ENCODE measurements at regions not wholly inside any gene's neighbourhood (a gene's known extent, or its start where the extent isn't known, plus 50 kb on each side); places are given as distances from the start of the nearest gene placed in this dataset.
A peak's percentile ranks its signal among the peaks of the same experiment; 100 is the strongest.

DNA sequence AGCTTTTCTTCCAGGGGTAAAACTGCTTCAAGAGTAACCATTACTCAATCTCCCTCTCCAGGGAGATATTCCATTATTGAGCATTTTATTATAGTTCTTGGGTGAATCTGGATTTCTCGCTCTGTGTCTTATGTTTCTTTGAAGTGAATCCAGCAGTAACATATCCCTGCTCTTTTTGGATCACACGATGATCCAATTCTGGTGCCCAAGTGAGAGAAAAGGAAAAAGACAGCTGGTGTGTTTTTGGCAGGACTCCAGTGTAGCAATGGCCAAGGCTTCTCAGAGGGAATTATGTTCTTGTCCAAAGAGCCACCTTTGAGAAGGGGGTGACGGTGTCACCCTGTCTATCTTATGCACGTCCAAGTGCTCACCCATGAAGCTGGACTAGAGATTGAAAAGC lies 140.3 kb upstream of the ERRFI1 start:
- TF ChIP-seq EZH2 (IDR thresholded peaks at IDR 0.05; ENCODE audit: low read length, unreplicated experiment) (no peak), EZH2phosphoT487 (IDR thresholded peaks at IDR 0.05; ENCODE audit: borderline replicate concordance, low read length) (no peak)
- TF ChIP-seq, protein P1, sequence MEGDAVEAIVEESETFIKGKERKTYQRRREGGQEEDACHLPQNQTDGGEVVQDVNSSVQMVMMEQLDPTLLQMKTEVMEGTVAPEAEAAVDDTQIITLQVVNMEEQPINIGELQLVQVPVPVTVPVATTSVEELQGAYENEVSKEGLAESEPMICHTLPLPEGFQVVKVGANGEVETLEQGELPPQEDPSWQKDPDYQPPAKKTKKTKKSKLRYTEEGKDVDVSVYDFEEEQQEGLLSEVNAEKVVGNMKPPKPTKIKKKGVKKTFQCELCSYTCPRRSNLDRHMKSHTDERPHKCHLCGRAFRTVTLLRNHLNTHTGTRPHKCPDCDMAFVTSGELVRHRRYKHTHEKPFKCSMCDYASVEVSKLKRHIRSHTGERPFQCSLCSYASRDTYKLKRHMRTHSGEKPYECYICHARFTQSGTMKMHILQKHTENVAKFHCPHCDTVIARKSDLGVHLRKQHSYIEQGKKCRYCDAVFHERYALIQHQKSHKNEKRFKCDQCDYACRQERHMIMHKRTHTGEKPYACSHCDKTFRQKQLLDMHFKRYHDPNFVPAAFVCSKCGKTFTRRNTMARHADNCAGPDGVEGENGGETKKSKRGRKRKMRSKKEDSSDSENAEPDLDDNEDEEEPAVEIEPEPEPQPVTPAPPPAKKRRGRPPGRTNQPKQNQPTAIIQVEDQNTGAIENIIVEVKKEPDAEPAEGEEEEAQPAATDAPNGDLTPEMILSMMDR (conservative IDR thresholded peaks at IDR 0.05; ENCODE audit: low read depth, low read length): no peak
- Histone ChIP-seq H3K4me2 (ENCODE audit: low read length) (no peak overlapping the region), H3K4me3 (ENCODE audit: low read length) (no peak overlapping the region), H3K27me3 (ENCODE audit: low read length) (no peaks in the 10 kb centered on the region), H3K36me3 (ENCODE audit: low read depth, low read length) (no peaks in the 10 kb centered on the region), H3K4me1 (ENCODE audit: insufficient read depth, low read length) (peaks cover 28% of the 10 kb centered on the region), H3F3A (ENCODE audit: low read length, unreplicated experiment) (no peaks in the 10 kb centered on the region), H3K79me2 (ENCODE audit: low read length) (no peaks in the 10 kb centered on the region), H3K27ac (ENCODE audit: low read length) (no peak overlapping the region), H3K9ac (ENCODE audit: low read length) (no peak overlapping the region), H4K20me1 (ENCODE audit: low read length) (no peaks in the 10 kb centered on the region), H2AFZ (ENCODE audit: low read length) (no peak overlapping the region), H3K9me3 (ENCODE audit: low read length) (no peaks in the 10 kb centered on the region), H3K9me2 (replicated peaks; ENCODE audit: low read length) (no peaks in the 10 kb centered on the region)
- ATAC-seq (no peak), DNase-seq (no peak)
- BruUV-seq (replicated peaks): no TSS peak
- ChIA-PET POLR2A (ENCODE audit: unreplicated experiment) (no interaction called here), CTCF (interaction anchor here (0.8 kb wide), 1 partner anchor 69 kb away, joined by 8 read pairs; no protein-coding TSS in a partner anchor)
- intact Hi-C loops (cut with micrococcal nuclease): no loop called here

DNA sequence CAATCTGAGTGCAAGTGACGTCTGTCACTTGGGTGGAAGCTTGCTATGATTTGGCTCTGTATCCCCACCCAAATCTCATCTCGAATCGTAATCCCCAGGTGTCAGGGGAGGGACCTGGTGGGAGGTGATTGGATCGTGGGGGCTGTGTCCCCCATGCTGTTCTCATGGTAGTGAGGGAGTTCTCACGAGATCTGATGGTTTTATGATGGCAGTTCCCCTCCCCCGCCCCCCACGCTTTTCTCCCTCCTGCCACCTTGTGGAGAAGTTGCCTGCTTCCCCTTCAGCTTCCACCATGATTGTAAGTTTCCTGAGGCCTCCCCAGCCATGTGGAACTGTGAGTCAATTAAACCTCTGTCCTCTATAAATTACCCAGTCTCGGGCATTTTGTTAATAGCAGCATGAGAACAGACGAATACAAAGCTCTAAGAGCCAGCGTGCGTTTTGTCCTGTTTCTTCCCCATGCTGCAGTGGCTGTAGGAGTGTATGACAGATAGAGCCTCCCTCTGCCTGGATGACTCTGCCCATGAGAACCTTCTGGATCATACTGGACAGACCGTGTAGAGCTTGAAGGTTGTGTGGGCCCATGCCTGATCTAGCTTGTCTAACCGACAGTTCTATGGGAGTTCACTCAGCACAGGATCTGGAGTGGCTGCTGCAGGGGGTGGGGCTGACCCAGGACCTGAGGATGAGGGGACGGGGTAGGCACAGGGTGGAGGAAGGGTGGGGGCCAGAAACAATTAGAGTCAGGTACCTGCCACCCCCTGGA lies 139.7 kb upstream of the ERRFI1 start:
- Histone ChIP-seq H4K20me1 (ENCODE audit: low read length) (no peaks in the 10 kb centered on the region), H3K9ac (ENCODE audit: low read length) (no peak overlapping the region), H3K4me2 (ENCODE audit: low read length) (no peak overlapping the region), H3K79me2 (ENCODE audit: low read length) (no peaks in the 10 kb centered on the region), H3F3A (ENCODE audit: low read length, unreplicated experiment) (no peaks in the 10 kb centered on the region), H3K4me1 (ENCODE audit: insufficient read depth, low read length) (peaks cover 28% of the 10 kb centered on the region), H3K36me3 (ENCODE audit: low read depth, low read length) (no peaks in the 10 kb centered on the region), H3K9me2 (replicated peaks; ENCODE audit: low read length) (no peaks in the 10 kb centered on the region), H3K27me3 (ENCODE audit: low read length) (no peaks in the 10 kb centered on the region), H2AFZ (ENCODE audit: low read length) (no peak overlapping the region), H3K4me3 (ENCODE audit: low read length) (no peak overlapping the region), H3K9me3 (ENCODE audit: low read length) (no peaks in the 10 kb centered on the region), H3K27ac (ENCODE audit: low read length) (no peak overlapping the region)
- CTCF ChIA-PET: interaction anchor here (0.8 kb wide), 1 partner anchor 69 kb away, joined by 8 read pairs; no protein-coding TSS in a partner anchor
- no peak for ATAC-seq
- BruUV-seq (replicated peaks): no TSS peak
- no peak for DNase-seq
- POLR2A ChIA-PET (ENCODE audit: unreplicated experiment): no interaction called here
- intact Hi-C loops (cut with micrococcal nuclease): no loop called here
- TF ChIP-seq, protein P1 (conservative IDR thresholded peaks at IDR 0.05; ENCODE audit: low read depth, low read length): peak; percentile 51
- TF ChIP-seq EZH2phosphoT487 (IDR thresholded peaks at IDR 0.05; ENCODE audit: borderline replicate concordance, low read length): no peak
- no peak for TF ChIP-seq EZH2 (IDR thresholded peaks at IDR 0.05; ENCODE audit: low read length, unreplicated experiment)

DNA sequence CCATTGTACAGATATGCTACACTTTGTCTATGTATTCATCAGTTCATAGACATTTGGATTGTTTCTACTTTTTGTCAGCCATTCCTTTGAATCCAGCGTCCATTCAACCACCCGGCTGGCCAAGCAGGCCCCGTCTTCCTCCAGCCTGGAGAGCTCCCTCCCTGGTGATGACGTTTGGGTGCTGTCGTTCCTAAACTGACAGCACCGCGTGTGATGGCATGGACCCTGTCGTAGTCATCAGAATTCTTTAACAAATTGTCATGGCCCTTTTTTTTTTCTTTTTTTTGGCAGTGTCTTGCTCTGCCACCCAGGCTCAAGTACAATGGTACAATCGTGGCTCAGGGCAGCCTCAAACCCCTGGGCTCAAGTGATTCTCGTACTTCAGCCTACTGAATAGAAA lies 138.6 kb upstream of the ERRFI1 start:
- TF ChIP-seq EZH2phosphoT487 (IDR thresholded peaks at IDR 0.05; ENCODE audit: borderline replicate concordance, low read length) (no peak), EZH2 (IDR thresholded peaks at IDR 0.05; ENCODE audit: low read length, unreplicated experiment) (no peak)
- TF ChIP-seq, protein P1 (conservative IDR thresholded peaks at IDR 0.05; ENCODE audit: low read depth, low read length): no peak
- H3K4me2 ChIP-seq (ENCODE audit: low read length): no peak overlapping the region
- ATAC-seq: no peak
- no peaks in the 10 kb centered on the region for H3K9me3 ChIP-seq (ENCODE audit: low read length)
- H3K4me1 ChIP-seq (ENCODE audit: insufficient read depth, low read length): peaks cover 20% of the 10 kb centered on the region
- no peak overlapping the region for H2AFZ ChIP-seq (ENCODE audit: low read length)
- H3K9ac ChIP-seq (ENCODE audit: low read length): no peak overlapping the region
- H3F3A ChIP-seq (ENCODE audit: low read length, unreplicated experiment): no peaks in the 10 kb centered on the region
- H3K4me3 ChIP-seq (ENCODE audit: low read length): no peak overlapping the region
- no TSS peak for BruUV-seq (replicated peaks)
- CTCF ChIA-PET: no interaction called here
- H3K36me3 ChIP-seq (ENCODE audit: low read depth, low read length): no peaks in the 10 kb centered on the region
- H3K79me2 ChIP-seq (ENCODE audit: low read length): no peaks in the 10 kb centered on the region
- H4K20me1 ChIP-seq (ENCODE audit: low read length): no peaks in the 10 kb centered on the region
- intact Hi-C loops (cut with micrococcal nuclease): no loop called here
- DNase-seq: no peak
- H3K9me2 ChIP-seq (replicated peaks; ENCODE audit: low read length): no peaks in the 10 kb centered on the region
- no peak overlapping the region for H3K27ac ChIP-seq (ENCODE audit: low read length)
- POLR2A ChIA-PET (ENCODE audit: unreplicated experiment): no interaction called here
- H3K27me3 ChIP-seq (ENCODE audit: low read length): no peaks in the 10 kb centered on the region
